OCI-LY7 (cell line): ENCODE measurements at regions not wholly inside any gene's neighbourhood (a gene's known extent, or its start where the extent isn't known, plus 50 kb on each side); places are given as distances from the start of the nearest gene placed in this dataset.
"Not testable (repeated sequence)": the region's sequence is repeated elsewhere in the genome, so short reads cannot be mapped to it uniquely, and the experiment has no call there.

Source experiments
- BruUV-seq: library from RNA; stranded (reverse); fragments of 400-500 nt; replicated peaks from 2 replicates; lab custom pipeline; 2021; lab: Mats Ljungman, UMichigan
- CTCF ChIA-PET: fragments of 300-600 bp; sonication (Branson Sonifier 250); formaldehyde crosslinking; loops from one replicate; lab custom pipeline; 2022; ENCODE audit warnings: antibody characterized with exemption; ENCODE audit not compliant: unreplicated experiment; lab: Charles Lee
- POLR2A ChIA-PET: fragments of 300-600 bp; sonication (Branson Sonifier 250); formaldehyde crosslinking; loops from one replicate; lab custom pipeline; 2022; ENCODE audit warnings: antibody characterized with exemption; lab: Charles Lee
- DNase-seq: peaks from one replicate; pipeline ENCODE4 v3.0.0-alpha.2; 2015; ENCODE audit warnings: low spot score
- H2AFZ ChIP-seq: fragments of 200-600 bp; sonication (generic), shearing (Covaris generic); 2 replicates; pipeline ENCODE4 v1.6.1; 2014; ENCODE audit warnings: mild to moderate bottlenecking, antibody characterized with exemption, low read length, moderate library complexity
- H3K27ac ChIP-seq: fragments of 200-600 bp; sonication (generic); 2 replicates; pipeline ENCODE4 v1.5.1; 2014; ENCODE audit warnings: mixed run types, low read depth, mild to moderate bottlenecking, moderate library complexity, low read length, inconsistent platforms; ENCODE audit not compliant: poor library complexity, severe bottlenecking
- H3K36me3 ChIP-seq: fragments of 200-600 bp; sonication (generic); 2 replicates; pipeline ENCODE4 v1.6.1; 2014; ENCODE audit warnings: mild to moderate bottlenecking, antibody characterized with exemption, low read length, moderate library complexity, mixed read lengths; ENCODE audit not compliant: insufficient read depth
- H3K4me1 ChIP-seq: fragments of 200-600 bp; sonication (generic); 2 replicates; pipeline ENCODE4 v1.5.1; 2014; ENCODE audit warnings: mild to moderate bottlenecking, low read length; ENCODE audit not compliant: insufficient read depth, poor library complexity, severe bottlenecking
- H3K4me2 ChIP-seq: fragments of 200-600 bp; sonication (generic); 2 replicates; pipeline ENCODE4 v1.6.1; 2014; ENCODE audit warnings: mild to moderate bottlenecking, low read length
- H3K4me3 ChIP-seq: fragments of 200-600 bp; sonication (generic); 2 replicates; pipeline ENCODE4 v1.5.1; 2014; ENCODE audit warnings: mild to moderate bottlenecking, low read depth, low read length; ENCODE audit not compliant: poor library complexity, severe bottlenecking
- H3K79me2 ChIP-seq: fragments of 200-600 bp; sonication (generic); 2 replicates; pipeline ENCODE4 v1.6.1; 2016; ENCODE audit warnings: low read depth, mild to moderate bottlenecking, low read length, moderate library complexity, mixed read lengths; ENCODE audit not compliant: insufficient read depth
- H3K9me2 ChIP-seq: fragments of 200-600 bp; sonication (generic); 2 replicates; pipeline ENCODE4 v1.6.1; 2016; ENCODE audit warnings: mild to moderate bottlenecking, low read length, mixed read lengths; ENCODE audit not compliant: insufficient read depth
- H3K9me3 ChIP-seq: fragments of 200-600 bp; sonication (generic); 2 replicates; pipeline ENCODE4 v1.6.1; 2014; ENCODE audit warnings: mild to moderate bottlenecking, mixed run types, low read length, mixed read lengths
- H4K20me1 ChIP-seq: fragments of 200-600 bp; sonication (generic); 2 replicates; pipeline ENCODE4 v1.6.1; 2014; ENCODE audit warnings: mild to moderate bottlenecking, antibody characterized with exemption, low read length, moderate library complexity, mixed read lengths; ENCODE audit not compliant: insufficient read depth
- EZH2phosphoT487 ChIP-seq: fragments of 200-600 bp; sonication (generic); IDR thresholded peaks from 2 replicates; pipeline ENCODE4 v1.6.1; 2018; ENCODE audit warnings: low read depth, borderline replicate concordance, mild to moderate bottlenecking, mixed run types, antibody characterized with exemption, low read length, moderate library complexity, mixed read lengths
- intact Hi-C: fragments of 100-400 bp; cut with micrococcal nuclease; formaldehyde crosslinking; loops from one replicate; pipeline ENCODE4 v1.10.0; 2022; ENCODE audit not compliant: unreplicated experiment
- TF ChIP-seq, protein P1 (sequence below): fragments of 200-600 bp; sonication (generic); conservative IDR thresholded peaks from 2 replicates; pipeline ENCODE4 v1.5.1; 2014; ENCODE audit warnings: mild to moderate bottlenecking, antibody characterized with exemption, low read length, moderate library complexity, mixed read lengths

DNA sequence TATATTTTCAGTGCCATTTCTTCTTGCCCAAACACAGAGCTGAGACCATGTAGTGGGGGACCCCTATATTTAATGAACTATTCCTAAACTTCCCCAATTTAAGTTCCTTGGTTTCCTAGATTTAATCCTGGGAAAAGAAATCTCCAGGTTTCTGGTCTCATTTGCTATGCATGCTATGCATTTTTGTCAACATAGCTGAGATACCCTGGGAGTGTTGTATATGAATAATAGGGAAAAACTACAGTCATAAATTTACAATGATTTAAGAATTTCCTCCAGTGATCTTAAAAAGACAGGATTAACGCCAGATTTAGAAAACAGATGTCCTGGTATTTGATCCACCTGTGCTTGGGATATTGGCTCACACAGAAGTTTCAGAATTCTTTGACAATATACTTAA, 136.8 kb upstream of the RAPGEF2 start:
- H3K27ac ChIP-seq = no peak overlapping the region
- TF ChIP-seq, protein P1, sequence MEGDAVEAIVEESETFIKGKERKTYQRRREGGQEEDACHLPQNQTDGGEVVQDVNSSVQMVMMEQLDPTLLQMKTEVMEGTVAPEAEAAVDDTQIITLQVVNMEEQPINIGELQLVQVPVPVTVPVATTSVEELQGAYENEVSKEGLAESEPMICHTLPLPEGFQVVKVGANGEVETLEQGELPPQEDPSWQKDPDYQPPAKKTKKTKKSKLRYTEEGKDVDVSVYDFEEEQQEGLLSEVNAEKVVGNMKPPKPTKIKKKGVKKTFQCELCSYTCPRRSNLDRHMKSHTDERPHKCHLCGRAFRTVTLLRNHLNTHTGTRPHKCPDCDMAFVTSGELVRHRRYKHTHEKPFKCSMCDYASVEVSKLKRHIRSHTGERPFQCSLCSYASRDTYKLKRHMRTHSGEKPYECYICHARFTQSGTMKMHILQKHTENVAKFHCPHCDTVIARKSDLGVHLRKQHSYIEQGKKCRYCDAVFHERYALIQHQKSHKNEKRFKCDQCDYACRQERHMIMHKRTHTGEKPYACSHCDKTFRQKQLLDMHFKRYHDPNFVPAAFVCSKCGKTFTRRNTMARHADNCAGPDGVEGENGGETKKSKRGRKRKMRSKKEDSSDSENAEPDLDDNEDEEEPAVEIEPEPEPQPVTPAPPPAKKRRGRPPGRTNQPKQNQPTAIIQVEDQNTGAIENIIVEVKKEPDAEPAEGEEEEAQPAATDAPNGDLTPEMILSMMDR = no peak
- TF ChIP-seq EZH2phosphoT487 = no peak
- BruUV-seq = no TSS peak
- ChIA-PET CTCF (no interaction called here), POLR2A (interaction anchor here (0.5 to 0.7 kb wide), 3 partner anchors 46 to 65 kb away, joined by 3 to 4 read pairs (median 3); no protein-coding TSS in a partner anchor)
- no peak overlapping the region for H3K4me2 ChIP-seq
- H3K9me3 ChIP-seq = no peaks in the 10 kb centered on the region
- no peaks in the 10 kb centered on the region for H3K9me2 ChIP-seq
- intact Hi-C loops = no loop called here
- no peaks in the 10 kb centered on the region for H3K4me1 ChIP-seq
- H3K4me3 ChIP-seq = no peak overlapping the region
- H2AFZ ChIP-seq = no peak overlapping the region
- H4K20me1 ChIP-seq = no peaks in the 10 kb centered on the region
- no peaks in the 10 kb centered on the region for H3K36me3 ChIP-seq
- DNase-seq = no peak
- no peaks in the 10 kb centered on the region for H3K79me2 ChIP-seq

DNA sequence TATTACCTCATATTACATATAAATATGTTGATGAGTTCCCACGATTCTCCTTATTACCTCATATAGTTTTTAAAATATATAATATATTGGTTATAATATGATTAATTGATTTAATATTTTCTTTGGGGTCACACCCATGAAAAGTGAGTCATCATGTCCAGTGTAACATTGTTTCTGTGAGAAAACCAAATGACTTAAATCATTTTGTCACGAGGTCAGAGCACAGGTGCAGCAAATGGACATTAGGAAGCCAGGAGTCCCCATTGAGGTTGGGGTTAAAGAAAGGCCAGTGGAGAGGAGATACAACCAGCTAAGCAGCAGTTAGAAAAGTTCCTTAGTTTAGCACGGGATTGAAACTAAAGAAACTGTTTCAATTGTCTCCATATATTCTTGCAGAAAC, 133.9 kb upstream of the RAPGEF2 start:
- Histone ChIP-seq H2AFZ (no peak overlapping the region), H3K9me2 (no peaks in the 10 kb centered on the region), H3K4me1 (no peaks in the 10 kb centered on the region), H3K4me2 (no peak overlapping the region), H3K79me2 (no peaks in the 10 kb centered on the region), H3K36me3 (no peaks in the 10 kb centered on the region), H3K9me3 (no peaks in the 10 kb centered on the region), H4K20me1 (no peaks in the 10 kb centered on the region), H3K27ac (no peak overlapping the region), H3K4me3 (no peak overlapping the region)
- CTCF ChIA-PET = no interaction called here
- intact Hi-C loops = no loop called here
- POLR2A ChIA-PET = interaction anchor here (0.5 to 0.7 kb wide), 2 partner anchors 77 to 794 kb away, joined by 3 to 4 read pairs; no protein-coding TSS in a partner anchor
- no peak for TF ChIP-seq EZH2phosphoT487
- TF ChIP-seq, protein P1 = no peak
- no peak for DNase-seq
- no TSS peak for BruUV-seq

DNA sequence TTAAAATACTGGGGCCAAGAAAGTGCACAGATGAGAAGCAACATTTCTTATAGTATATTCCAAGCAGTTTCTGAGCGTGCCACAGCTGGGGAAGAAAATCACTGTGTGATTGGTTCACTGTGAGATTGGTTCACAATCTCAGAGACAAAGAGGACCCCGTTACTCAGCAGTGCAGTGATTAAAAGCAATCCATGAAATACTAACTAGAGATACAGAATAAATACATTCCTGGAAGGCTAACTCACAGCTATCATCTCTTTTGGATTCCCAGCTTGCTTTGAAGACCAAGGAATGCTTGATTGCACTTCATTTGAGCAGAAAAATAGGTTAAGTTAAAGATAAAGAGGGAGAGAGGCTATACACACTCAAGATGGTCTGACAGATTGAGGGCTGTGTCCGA, 132.1 kb upstream of the RAPGEF2 start:
- CTCF ChIA-PET = no interaction called here
- Histone ChIP-seq H3K4me1 (no peaks in the 10 kb centered on the region), H3K9me2 (no peaks in the 10 kb centered on the region), H3K4me3 (no peak overlapping the region), H3K9me3 (no peaks in the 10 kb centered on the region), H2AFZ (no peak overlapping the region), H4K20me1 (no peaks in the 10 kb centered on the region), H3K36me3 (no peaks in the 10 kb centered on the region), H3K27ac (no peak overlapping the region), H3K4me2 (no peak overlapping the region), H3K79me2 (no peaks in the 10 kb centered on the region)
- TF ChIP-seq EZH2phosphoT487 = no peak
- TF ChIP-seq, protein P1 = no peak
- POLR2A ChIA-PET = no interaction called here
- DNase-seq = no peak
- BruUV-seq = no TSS peak
- intact Hi-C loops = no loop called here

DNA sequence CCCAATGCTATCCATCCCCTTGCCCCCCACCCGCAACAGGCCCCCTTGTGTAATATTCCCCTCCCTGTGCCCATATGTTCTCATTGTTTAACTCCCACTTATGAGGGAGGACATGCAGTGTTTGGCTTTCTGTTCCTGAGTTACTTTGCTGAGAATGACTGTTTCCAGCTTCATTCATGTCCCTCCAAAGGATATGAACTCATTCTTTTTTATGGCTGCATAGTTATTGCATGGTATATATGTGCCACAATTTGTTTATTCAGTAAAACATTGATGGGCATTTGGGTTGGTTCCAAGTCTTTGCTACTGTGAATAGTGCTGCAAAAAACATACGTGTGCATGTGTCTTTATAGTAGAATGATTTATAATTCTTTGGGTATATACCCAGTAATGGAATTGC, 128.4 kb upstream of the RAPGEF2 start:
- H3K9me3 ChIP-seq, BruUV-seq, H3K36me3 ChIP-seq, H3K4me1 ChIP-seq, H3K79me2 ChIP-seq, H3K4me3 ChIP-seq, H2AFZ ChIP-seq, H4K20me1 ChIP-seq, intact Hi-C loops, H3K9me2 ChIP-seq, H3K4me2 ChIP-seq, H3K27ac ChIP-seq, DNase-seq, CTCF ChIA-PET: not testable (repeated sequence)
- POLR2A ChIA-PET = interaction anchor here (0.7 to 0.9 kb wide), 3 partner anchors 10 to 170 kb away, joined by 3 to 5 read pairs (median 3); no protein-coding TSS in a partner anchor
